ENCODE measurements at regions not wholly inside any gene's neighbourhood (a gene's known extent, or its start where the extent isn't known, plus 50 kb on each side); places are given as distances from the start of the nearest gene placed in this dataset.

- TF ChIP-seq, protein P1, sequence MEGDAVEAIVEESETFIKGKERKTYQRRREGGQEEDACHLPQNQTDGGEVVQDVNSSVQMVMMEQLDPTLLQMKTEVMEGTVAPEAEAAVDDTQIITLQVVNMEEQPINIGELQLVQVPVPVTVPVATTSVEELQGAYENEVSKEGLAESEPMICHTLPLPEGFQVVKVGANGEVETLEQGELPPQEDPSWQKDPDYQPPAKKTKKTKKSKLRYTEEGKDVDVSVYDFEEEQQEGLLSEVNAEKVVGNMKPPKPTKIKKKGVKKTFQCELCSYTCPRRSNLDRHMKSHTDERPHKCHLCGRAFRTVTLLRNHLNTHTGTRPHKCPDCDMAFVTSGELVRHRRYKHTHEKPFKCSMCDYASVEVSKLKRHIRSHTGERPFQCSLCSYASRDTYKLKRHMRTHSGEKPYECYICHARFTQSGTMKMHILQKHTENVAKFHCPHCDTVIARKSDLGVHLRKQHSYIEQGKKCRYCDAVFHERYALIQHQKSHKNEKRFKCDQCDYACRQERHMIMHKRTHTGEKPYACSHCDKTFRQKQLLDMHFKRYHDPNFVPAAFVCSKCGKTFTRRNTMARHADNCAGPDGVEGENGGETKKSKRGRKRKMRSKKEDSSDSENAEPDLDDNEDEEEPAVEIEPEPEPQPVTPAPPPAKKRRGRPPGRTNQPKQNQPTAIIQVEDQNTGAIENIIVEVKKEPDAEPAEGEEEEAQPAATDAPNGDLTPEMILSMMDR (IDR thresholded peaks at IDR 0.05; ENCODE audit: low read depth, low read length), result no peak
- no peak for TF ChIP-seq EZH2phosphoT487 (IDR thresholded peaks at IDR 0.05; ENCODE audit: low read depth)
Observed at GRCh38 chr22:44633647-44634046, 68.4 kb upstream of the PRR5 start.

All from OCI-LY3 (cell line).